GM12878 (cell line): ENCODE measurements at regions not wholly inside any gene's neighbourhood (a gene's known extent, or its start where the extent isn't known, plus 50 kb on each side); places are given as distances from the start of the nearest gene placed in this dataset.

Source experiments
- ATAC-seq: fragments of 200-7000 bp; cut with Tn5 transposase; 3 replicates; pipeline ENCODE4 v1.9.1; 2020; ENCODE audit warnings: mild to moderate bottlenecking, moderate library complexity
- BruUV-seq: library from RNA; stranded (reverse); fragments of 400-500 nt; replicated peaks from 2 replicates; lab custom pipeline; 2021; lab: Mats Ljungman, UMichigan
- CTCF ChIA-PET: fragments of 300-600 bp; sonication (Branson Sonifier 250); formaldehyde crosslinking; extraction: SDS; loops from one replicate; lab custom pipeline; 2021; ENCODE audit warnings: inconsistent platforms; lab: Yijun Ruan, JAX
- POLR2A ChIA-PET: fragments of 350-600 bp; formaldehyde crosslinking; extraction: SDS; loops from one replicate; lab custom pipeline; 2021; ENCODE audit warnings: inconsistent platforms; lab: Charles Lee
- RAD21 ChIA-PET: fragments of 300-600 bp; sonication (Branson Sonifier 250); formaldehyde crosslinking; loops from one replicate; lab custom pipeline; 2023; ENCODE audit warnings: antibody characterized with exemption; ENCODE audit not compliant: unreplicated experiment; lab: Charles Lee
- SMC1A ChIA-PET: fragments of 300-600 bp; sonication (Branson Sonifier 250); formaldehyde crosslinking; loops from one replicate; lab custom pipeline; 2023; ENCODE audit not compliant: unreplicated experiment, uncharacterized antibody; lab: Charles Lee
- DNase-seq: peaks from one replicate; pipeline ENCODE4 v3.0.0-alpha.2; 2011; ENCODE audit warnings: low read depth, low spot score
- FAIRE-seq: peaks from 3 replicates; lab custom pipeline; 2011; peaks lifted over from hg19 to GRCh38; lab: Jason Lieb, UNC
- H2AFZ ChIP-seq: 2 replicates; pipeline ENCODE4 v1.6.0; 2011; ENCODE audit warnings: low read depth, low read length, control low read depth; ENCODE audit not compliant: control insufficient read depth
- H3K27ac ChIP-seq: 2 replicates; pipeline ENCODE4 v1.5.1; 2011; ENCODE audit warnings: control low read depth; ENCODE audit not compliant: control insufficient read depth, insufficient read depth
- H3K27me3 ChIP-seq, 2 experiments: replicated peaks in 1 of 2; 2 replicates each; pipeline versions ENCODE4 v1.6.0 to v1.6.1; 2011; ENCODE audit warnings: low read length in 1 of 2; ENCODE audit not compliant: control insufficient read depth in 2 of 2, insufficient read depth in 2 of 2
- H3K36me3 ChIP-seq, 2 experiments: 2 replicates each; pipeline ENCODE4 v1.5.1; 2011; ENCODE audit warnings: low read length in 1 of 2; ENCODE audit not compliant: control insufficient read depth in 2 of 2, insufficient read depth in 2 of 2
- H3K4me1 ChIP-seq: 2 replicates; pipeline ENCODE4 v1.6.1; 2011; ENCODE audit warnings: mild to moderate bottlenecking, low read length, moderate library complexity, mixed read lengths; ENCODE audit not compliant: control insufficient read depth, insufficient read depth
- H3K4me2 ChIP-seq: 2 replicates; pipeline ENCODE4 v1.6.0; 2011; ENCODE audit warnings: control low read depth; ENCODE audit not compliant: control insufficient read depth, insufficient read depth
- H3K4me3 ChIP-seq: fragments of 200-600 bp; sonication (generic); 2 replicates; pipeline ENCODE4 v1.5.1; 2016
- H3K79me2 ChIP-seq: 2 replicates; pipeline ENCODE4 v1.6.0; 2011; ENCODE audit warnings: low read length; ENCODE audit not compliant: control insufficient read depth, insufficient read depth
- H3K9ac ChIP-seq: 2 replicates; pipeline ENCODE4 v1.8.0; 2011; ENCODE audit warnings: low read length, control low read depth, mixed read lengths; ENCODE audit not compliant: control insufficient read depth, insufficient read depth
- H3K9me3 ChIP-seq: replicated peaks from 3 replicates; pipeline ENCODE4 v1.5.1; 2011; ENCODE audit warnings: mild to moderate bottlenecking, low read length; ENCODE audit not compliant: control insufficient read depth, insufficient read depth
- H4K20me1 ChIP-seq: 2 replicates; pipeline ENCODE4 v1.6.0; 2011; ENCODE audit not compliant: control insufficient read depth, insufficient read depth
- HCFC1 ChIP-seq: fragments of 150-350 bp; IDR thresholded peaks from 2 replicates; pipeline ENCODE4 v1.6.1; 2014; ENCODE audit warnings: low read length
- HSF1 ChIP-seq: fragments of 150-350 bp; IDR thresholded peaks from 2 replicates; pipeline ENCODE4 v1.6.1; 2014; ENCODE audit warnings: mild to moderate bottlenecking, low read depth, low read length
- IRF4 ChIP-seq: IDR thresholded peaks from 2 replicates; pipeline ENCODE4 v1.6.1; 2011; ENCODE audit warnings: low read depth, low read length
- JUND ChIP-seq: IDR thresholded peaks from 2 replicates; pipeline ENCODE4 v1.6.1; 2012; ENCODE audit warnings: low read depth, mild to moderate bottlenecking, low read length, improper control_type of control experiment, moderate library complexity
- MTA2 ChIP-seq: fragments of 450-650 bp; IDR thresholded peaks from 2 replicates; pipeline ENCODE4 v1.6.1; 2016; ENCODE audit warnings: low read depth, mild to moderate bottlenecking, moderate library complexity
- POLR2AphosphoS5 ChIP-seq: IDR thresholded peaks from 2 replicates; pipeline ENCODE4 v1.6.1; 2011; ENCODE audit warnings: mild to moderate bottlenecking, low read length, inconsistent platforms
- RB1 ChIP-seq: fragments of 450-650 bp; formaldehyde crosslinking; IDR thresholded peaks from 2 replicates; pipeline ENCODE4 v1.6.1; 2017; ENCODE audit warnings: mild to moderate bottlenecking, borderline replicate concordance
- RCOR1 ChIP-seq: conservative IDR thresholded peaks from 2 replicates; pipeline ENCODE4 v1.6.1; 2012; ENCODE audit warnings: low read depth, low read length, improper control_type of control experiment
- YY1 ChIP-seq: IDR thresholded peaks from 2 replicates; pipeline ENCODE4 v1.6.1; 2011; ENCODE audit warnings: low read depth, mild to moderate bottlenecking, low read length
- WGBS: methylation state at CpG from one replicate; pipeline ENCODE4 v1.1.6; 2016; ENCODE audit warnings: low lambda C conversion rate; ENCODE audit not compliant: insufficient replicate concordance, insufficient coverage; ENCODE audit errors: missing lambda C conversion rate; 5-methylcytosine and 5-hydroxymethylcytosine counted together
- in situ Hi-C: fragments of 300-500 bp; cut with MboI; formaldehyde crosslinking; loops from 9 replicates; pipeline ENCODE4 v1.14.3; 2018; ENCODE audit warnings: mixed read lengths
- intact Hi-C: fragments of 100-400 bp; cut with micrococcal nuclease; formaldehyde crosslinking; loops from one replicate; pipeline ENCODE4 v1.14.2; 2022; ENCODE audit not compliant: unreplicated experiment

- no peaks in the 10 kb centered on the region for H3K4me1 ChIP-seq
- intact Hi-C loops, result no loop called here
- no peak overlapping the region for H3K4me3 ChIP-seq
- no peak overlapping the region for H2AFZ ChIP-seq
- no peaks in the 10 kb centered on the region for H4K20me1 ChIP-seq
- DNase-seq, result no peak
- no peak overlapping the region for H3K9ac ChIP-seq
- ChIA-PET POLR2A (no interaction called here), SMC1A (no interaction called here), CTCF (no interaction called here), RAD21 (no interaction called here)
- H3K27me3 ChIP-seq, result no peaks in the 10 kb centered on the region; a peak in 2 of 4 replicates
- no peak for TF ChIP-seq YY1
- TF ChIP-seq MTA2, result no peak
- no peak for TF ChIP-seq IRF4
- no peak for TF ChIP-seq JUND
- TF ChIP-seq HCFC1, result no peak
- no peak for TF ChIP-seq RB1
- no peak for TF ChIP-seq RCOR1
- H3K27ac ChIP-seq, result no peak overlapping the region
- no peak for ATAC-seq
- no peak for FAIRE-seq
- H3K9me3 ChIP-seq, result no peaks in the 10 kb centered on the region
- in situ Hi-C loops, result no loop called here
- no TSS peak for BruUV-seq
- no peaks in the 10 kb centered on the region for H3K79me2 ChIP-seq
- 0% methylated on average over 1 of the region's 1 CpG for WGBS
- no peaks in the 10 kb centered on the region for H3K36me3 ChIP-seq
- no peak overlapping the region for H3K4me2 ChIP-seq
Observed at GRCh38 chr6:45730232-45730631, 285.4 kb downstream of the CLIC5 start.

GRCh38 chr6:45728674-45729073 lies 287.0 kb downstream of the CLIC5 start:
- CTCF ChIA-PET, result no interaction called here
- FAIRE-seq, result no peak
- intact Hi-C loops, result no loop called here

More at GRCh38 chr6:45728674-45729073, 287.0 kb downstream of the CLIC5 start:
- 0 out of 2 replicates have a peak, but pooled peaks have one; percentile 66 for TF ChIP-seq HSF1
- TF ChIP-seq POLR2AphosphoS5, result no peak
- TF ChIP-seq, all 136 proteins: peak for 1
- ChIA-PET RAD21 (no interaction called here), SMC1A (interaction anchor here (1.1 kb wide), 1 partner anchor 9 kb away, joined by 3 read pairs; no protein-coding TSS in a partner anchor), POLR2A (no interaction called here)
- ATAC-seq (no peak), DNase-seq (no peak)
- H3K4me2 ChIP-seq, result no peak overlapping the region
- 60% methylated on average over 3 of the region's 3 CpGs for WGBS
- H3K36me3 ChIP-seq, result no peaks in the 10 kb centered on the region
- no peaks in the 10 kb centered on the region for H3K9me3 ChIP-seq
- no peak overlapping the region for H2AFZ ChIP-seq
- in situ Hi-C loops, result no loop called here
- no peaks in the 10 kb centered on the region for H3K79me2 ChIP-seq
- no peak overlapping the region for H3K9ac ChIP-seq
- BruUV-seq, result no TSS peak
- no peak overlapping the region for H3K27ac ChIP-seq
- no peak overlapping the region for H3K4me3 ChIP-seq
- no peaks in the 10 kb centered on the region for H3K4me1 ChIP-seq
- no peaks in the 10 kb centered on the region for H4K20me1 ChIP-seq
- H3K27me3 ChIP-seq, result no peaks in the 10 kb centered on the region; a peak in 1 of 4 replicates
